PC-3 (cell line): ENCODE measurements at regions not wholly inside any gene's neighbourhood (a gene's known extent, or its start where the extent isn't known, plus 50 kb on each side); places are given as distances from the start of the nearest gene placed in this dataset.

Source experiments
- EZH2 ChIP-seq: fragments of 300-600 bp; sonication (generic); IDR thresholded peaks from one replicate; pipeline ENCODE4 v1.6.1; 2017; ENCODE audit warnings: antibody characterized with exemption, mild to moderate bottlenecking, low read length; ENCODE audit not compliant: unreplicated experiment
- EZH2phosphoT487 ChIP-seq: fragments of 300-600 bp; sonication (generic); IDR thresholded peaks from 2 replicates; pipeline ENCODE4 v1.6.1; 2018; ENCODE audit warnings: mild to moderate bottlenecking, antibody characterized with exemption, low read length, borderline replicate concordance
- TF ChIP-seq, protein P1 (sequence below): fragments of 300-600 bp; sonication (generic); conservative IDR thresholded peaks from 2 replicates; pipeline ENCODE4 v1.5.1; 2017; ENCODE audit warnings: antibody characterized with exemption, low read depth, mild to moderate bottlenecking, low read length

GRCh38 chr10:87603769-87604168 lies 55.9 kb upstream of the PAPSS2 start:
- TF ChIP-seq, protein P1, sequence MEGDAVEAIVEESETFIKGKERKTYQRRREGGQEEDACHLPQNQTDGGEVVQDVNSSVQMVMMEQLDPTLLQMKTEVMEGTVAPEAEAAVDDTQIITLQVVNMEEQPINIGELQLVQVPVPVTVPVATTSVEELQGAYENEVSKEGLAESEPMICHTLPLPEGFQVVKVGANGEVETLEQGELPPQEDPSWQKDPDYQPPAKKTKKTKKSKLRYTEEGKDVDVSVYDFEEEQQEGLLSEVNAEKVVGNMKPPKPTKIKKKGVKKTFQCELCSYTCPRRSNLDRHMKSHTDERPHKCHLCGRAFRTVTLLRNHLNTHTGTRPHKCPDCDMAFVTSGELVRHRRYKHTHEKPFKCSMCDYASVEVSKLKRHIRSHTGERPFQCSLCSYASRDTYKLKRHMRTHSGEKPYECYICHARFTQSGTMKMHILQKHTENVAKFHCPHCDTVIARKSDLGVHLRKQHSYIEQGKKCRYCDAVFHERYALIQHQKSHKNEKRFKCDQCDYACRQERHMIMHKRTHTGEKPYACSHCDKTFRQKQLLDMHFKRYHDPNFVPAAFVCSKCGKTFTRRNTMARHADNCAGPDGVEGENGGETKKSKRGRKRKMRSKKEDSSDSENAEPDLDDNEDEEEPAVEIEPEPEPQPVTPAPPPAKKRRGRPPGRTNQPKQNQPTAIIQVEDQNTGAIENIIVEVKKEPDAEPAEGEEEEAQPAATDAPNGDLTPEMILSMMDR: no peak
- no peak for TF ChIP-seq EZH2
- TF ChIP-seq EZH2phosphoT487: no peak
